Colonic mucosa (tissue), 4 donors: ENCODE measurements at regions not wholly inside any gene's neighbourhood (a gene's known extent, or its start where the extent isn't known, plus 50 kb on each side); places are given as distances from the start of the nearest gene placed in this dataset.

Experiments
- DNase-seq: peaks from one replicate; pipeline ENCODE4 v3.0.0-alpha.2; 2020
- H3K27ac ChIP-seq: fragments of 200-600 bp; one replicate; pipeline ENCODE4 v1.8.0; 2021
- H3K27me3 ChIP-seq: fragments of 200-600 bp; one replicate; pipeline ENCODE4 v1.8.0; 2021
- H3K36me3 ChIP-seq: fragments of 200-600 bp; one replicate; pipeline ENCODE4 v1.8.0; 2021
- H3K4me1 ChIP-seq: fragments of 200-600 bp; one replicate; pipeline ENCODE4 v1.8.0; 2021; ENCODE audit warnings: mild to moderate bottlenecking
- H3K4me3 ChIP-seq: fragments of 200-600 bp; one replicate; pipeline ENCODE4 v1.8.0; 2021
- H3K9ac ChIP-seq, 2 donors: one replicate each; pipeline ENCODE4 v1.7.0; 2013; ENCODE audit warnings: control low read depth in 2 of 2, low read depth in 2 of 2, low read length in 2 of 2
- H3K9me3 ChIP-seq: fragments of 200-600 bp; one replicate; pipeline ENCODE4 v1.8.0; 2021
- CTCF ChIP-seq: fragments of 200-600 bp; IDR thresholded peaks from one replicate; pipeline ENCODE4 v1.8.0; 2022; ENCODE audit warnings: antibody characterized with exemption, mild to moderate bottlenecking
- intact Hi-C: fragments of 100-400 bp; cut with DNase I; formaldehyde crosslinking; loops from one replicate; pipeline ENCODE4 v1.14.1; 2022
- donor health status: healthy.
- donor health status: DM: no; HTN: no; CAD: no.
- donor health status: DM: no; HTN: no; CAD: no.

- no peaks in the 10 kb centered on the region for H3K27me3 ChIP-seq
- TF ChIP-seq CTCF = no peak
- H3K9ac ChIP-seq = no peak overlapping the region
- H3K27ac ChIP-seq = no peak overlapping the region
- intact Hi-C loops = no loop called here
- DNase-seq = no peak
- no peaks in the 10 kb centered on the region for H3K36me3 ChIP-seq
- H3K9me3 ChIP-seq = no peaks in the 10 kb centered on the region
- no peaks in the 10 kb centered on the region for H3K4me1 ChIP-seq
- no peak overlapping the region for H3K4me3 ChIP-seq
Observed at GRCh38 chr14:58789736-58790135, 152.0 kb downstream of the DACT1 start.

- H3K9ac ChIP-seq = no peak overlapping the region
- peaks cover 9% of the 10 kb centered on the region for H3K4me1 ChIP-seq
- TF ChIP-seq CTCF = no peak
- H3K9me3 ChIP-seq = no peaks in the 10 kb centered on the region
- no peaks in the 10 kb centered on the region for H3K36me3 ChIP-seq
- no peak overlapping the region for H3K27ac ChIP-seq
- H3K27me3 ChIP-seq = no peaks in the 10 kb centered on the region
- intact Hi-C loops = no loop called here
- no peak for DNase-seq
- no peak overlapping the region for H3K4me3 ChIP-seq
Observed at GRCh38 chr14:58792416-58792815, 154.7 kb downstream of the DACT1 start.

GRCh38 chr14:58793131-58793740 lies 155.5 kb downstream of the DACT1 start:
- no peaks in the 10 kb centered on the region for H3K36me3 ChIP-seq
- no peak overlapping the region for H3K9ac ChIP-seq
- peaks cover 9% of the 10 kb centered on the region for H3K4me1 ChIP-seq
- H3K27me3 ChIP-seq = no peaks in the 10 kb centered on the region
- H3K4me3 ChIP-seq = no peak overlapping the region
- intact Hi-C loops = no loop called here
- no peak for DNase-seq
- H3K9me3 ChIP-seq = no peaks in the 10 kb centered on the region
- H3K27ac ChIP-seq = peak overlapping the region; percentile 12
- no peak for TF ChIP-seq CTCF

DNA sequence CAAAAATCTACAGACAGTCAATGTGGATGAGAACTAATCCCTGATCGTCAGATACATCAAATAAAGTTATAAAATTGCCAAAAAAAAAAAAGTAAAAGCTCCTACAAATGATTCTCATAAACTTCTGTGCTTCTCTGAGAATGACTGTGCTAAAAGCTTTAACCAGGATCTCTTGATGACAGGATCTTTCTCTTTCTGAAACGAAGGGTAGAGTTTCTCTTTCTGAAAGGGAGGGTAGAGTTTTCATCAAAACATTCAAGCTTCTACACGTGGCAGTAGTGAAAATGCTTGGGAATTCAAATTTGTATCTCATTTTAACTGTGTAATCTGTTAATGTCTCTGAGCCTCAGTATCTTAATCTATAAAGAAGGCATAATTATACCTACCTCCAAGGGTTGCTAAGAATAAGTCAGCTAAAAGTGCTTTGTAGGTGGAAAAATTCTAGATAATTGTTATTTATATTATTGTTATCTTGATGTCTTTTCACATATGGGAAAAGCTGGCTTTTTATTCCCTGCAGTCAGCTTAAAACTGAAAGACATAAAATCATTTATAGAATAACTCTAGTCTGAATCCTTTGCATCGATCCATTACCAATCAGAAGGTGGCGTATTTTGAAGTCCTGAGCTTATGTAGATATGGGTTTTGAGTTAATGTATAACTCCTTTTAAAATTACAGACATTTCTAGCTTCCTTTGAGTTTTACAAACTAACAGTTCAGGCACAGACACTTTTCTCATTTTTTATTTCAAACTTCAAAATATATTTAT lies 157.4 kb downstream of the DACT1 start:
- no peak overlapping the region for H3K27ac ChIP-seq
- peaks cover 9% of the 10 kb centered on the region for H3K4me1 ChIP-seq
- no peaks in the 10 kb centered on the region for H3K36me3 ChIP-seq
- no peak for DNase-seq
- no peak overlapping the region for H3K4me3 ChIP-seq
- intact Hi-C loops = no loop called here
- H3K9ac ChIP-seq = no peak overlapping the region
- H3K9me3 ChIP-seq = no peaks in the 10 kb centered on the region
- no peaks in the 10 kb centered on the region for H3K27me3 ChIP-seq
- no peak for TF ChIP-seq CTCF

GRCh38 chr14:58796242-58797009 lies 158.7 kb downstream of the DACT1 start:
- no peaks in the 10 kb centered on the region for H3K9me3 ChIP-seq
- no peaks in the 10 kb centered on the region for H3K36me3 ChIP-seq
- H3K4me3 ChIP-seq = no peak overlapping the region
- H3K4me1 ChIP-seq = peaks cover 9% of the 10 kb centered on the region
- DNase-seq = no peak
- H3K9ac ChIP-seq = no peak overlapping the region
- H3K27ac ChIP-seq = peak overlapping the region; percentile 7
- no peak for TF ChIP-seq CTCF
- intact Hi-C loops = no loop called here
- no peaks in the 10 kb centered on the region for H3K27me3 ChIP-seq
